AG04450 (cell line): ENCODE measurements at regions not wholly inside any gene's neighbourhood (a gene's known extent, or its start where the extent isn't known, plus 50 kb on each side); places are given as distances from the start of the nearest gene placed in this dataset.

Experiments used
- CTCF ChIA-PET: fragments of 300-600, 350-600 bp; formaldehyde crosslinking; extraction: SDS; loops from one replicate; lab custom pipeline; 2022; ENCODE audit warnings: antibody characterized with exemption, inconsistent platforms; lab: Charles Lee
- POLR2A ChIA-PET: fragments of 350-600 bp; formaldehyde crosslinking; extraction: SDS; loops from one replicate; lab custom pipeline; 2021; ENCODE audit warnings: antibody characterized with exemption, inconsistent platforms; lab: Yijun Ruan, JAX
- DNase-seq: peaks from one replicate; pipeline ENCODE4 v3.0.0-alpha.2; 2011; ENCODE audit warnings: low read depth, low spot score
- H3K27ac ChIP-seq: one replicate; pipeline ENCODE4 v1.5.1; 2012; ENCODE audit warnings: low read depth, low read length, control low read depth
- H3K27me3 ChIP-seq: one replicate; pipeline ENCODE4 v1.6.0; 2012; ENCODE audit warnings: low read length; ENCODE audit not compliant: control insufficient read depth, insufficient read depth
- H3K4me3 ChIP-seq: 2 replicates; pipeline ENCODE4 v1.5.1; 2011; ENCODE audit warnings: mild to moderate bottlenecking, low read depth, low read length, control low read depth
- H3K9me3 ChIP-seq: 2 replicates; pipeline ENCODE4 v1.5.1; 2012; ENCODE audit warnings: low read length; ENCODE audit not compliant: control insufficient read depth, insufficient read depth
- CTCF ChIP-seq: IDR thresholded peaks from 2 replicates; pipeline ENCODE4 v1.5.1; 2011; ENCODE audit warnings: low read depth, low read length, control low read depth, inconsistent platforms

GRCh38 chr1:193613041-193613440, 426.6 kb upstream of the B3GALT2 start:
- no peaks in the 10 kb centered on the region for H3K9me3 ChIP-seq
- no peak overlapping the region for H3K4me3 ChIP-seq
- ChIA-PET POLR2A (no interaction called here), CTCF (no interaction called here)
- no peak overlapping the region for H3K27ac ChIP-seq
- H3K27me3 ChIP-seq: no peaks in the 10 kb centered on the region
- no peak for TF ChIP-seq CTCF
- DNase-seq: no peak

DNA sequence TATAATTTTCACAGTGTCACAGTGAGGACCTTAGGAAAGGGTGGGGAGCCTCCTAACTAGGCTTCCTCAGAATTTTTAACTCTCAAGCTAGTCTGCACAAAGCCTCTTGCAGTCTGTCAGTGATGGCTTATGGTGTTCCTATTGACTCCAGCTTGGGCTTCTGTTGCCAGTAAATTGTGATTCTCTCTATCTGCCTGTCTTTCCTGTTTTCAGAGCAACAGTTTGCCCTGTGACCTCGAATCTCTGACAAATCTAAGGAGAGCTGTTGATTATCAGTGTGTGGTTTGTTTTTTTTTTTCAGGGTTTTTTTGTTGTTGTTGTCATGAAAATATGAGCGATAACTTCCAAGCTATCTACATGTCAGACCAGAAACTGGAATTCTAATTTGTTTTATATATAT, 423.2 kb upstream of the B3GALT2 start:
- TF ChIP-seq CTCF: no peak
- no peak overlapping the region for H3K27ac ChIP-seq
- no peaks in the 10 kb centered on the region for H3K27me3 ChIP-seq
- POLR2A ChIA-PET: no interaction called here
- CTCF ChIA-PET: no interaction called here
- no peaks in the 10 kb centered on the region for H3K9me3 ChIP-seq
- no peak overlapping the region for H3K4me3 ChIP-seq
- DNase-seq: no peak

DNA sequence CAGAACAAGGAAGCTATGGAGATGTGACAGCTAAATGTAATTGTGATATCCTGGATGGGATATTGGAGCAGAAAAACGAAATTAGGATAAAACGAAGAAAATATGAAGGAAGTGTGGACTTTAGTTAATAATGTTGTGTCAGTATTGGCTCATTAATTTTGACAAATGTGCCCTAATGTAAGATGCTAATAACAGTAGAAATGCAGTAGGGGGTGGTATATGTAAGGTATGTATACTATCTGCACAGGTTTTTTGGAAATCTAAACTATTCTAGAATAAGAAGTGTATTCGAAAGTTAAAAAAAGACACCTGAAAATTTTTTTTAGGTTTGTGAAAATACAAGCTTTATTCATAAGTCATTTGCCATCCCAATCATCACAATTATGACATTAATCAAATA, 421.4 kb upstream of the B3GALT2 start:
- DNase-seq: no peak
- H3K9me3 ChIP-seq: no peaks in the 10 kb centered on the region
- H3K27me3 ChIP-seq: no peaks in the 10 kb centered on the region
- no peak for TF ChIP-seq CTCF
- H3K4me3 ChIP-seq: no peak overlapping the region
- H3K27ac ChIP-seq: no peak overlapping the region
- ChIA-PET POLR2A (no interaction called here), CTCF (interaction anchor here (0.9 kb wide), 1 partner anchor 11 kb away, joined by 3 read pairs; no protein-coding TSS in a partner anchor)

DNA sequence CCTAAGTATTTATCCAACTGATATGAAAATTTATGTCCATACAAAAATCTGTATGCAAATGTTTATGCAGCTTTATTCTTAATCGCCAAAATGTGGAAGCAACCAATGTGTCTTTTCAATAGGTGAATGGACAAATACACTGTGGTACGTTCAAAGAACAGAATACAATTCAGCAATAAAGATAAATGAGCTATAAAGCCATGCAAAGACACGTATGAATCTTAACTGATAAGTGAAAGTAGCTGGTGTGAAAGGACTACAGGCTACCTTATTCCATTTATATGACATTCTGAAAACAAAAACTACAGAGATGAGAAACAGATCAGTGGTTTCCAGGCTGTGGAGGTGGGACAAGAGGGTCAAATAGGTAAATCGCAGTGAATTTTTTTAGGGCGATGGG, 419.6 kb upstream of the B3GALT2 start:
- Histone ChIP-seq H3K27ac (no peak overlapping the region), H3K27me3 (no peaks in the 10 kb centered on the region), H3K4me3 (no peak overlapping the region), H3K9me3 (no peaks in the 10 kb centered on the region)
- CTCF ChIA-PET: no interaction called here
- no peak for DNase-seq
- TF ChIP-seq CTCF: no peak
- POLR2A ChIA-PET: no interaction called here

GRCh38 chr1:193602705-193603104, 416.3 kb upstream of the B3GALT2 start:
- Histone ChIP-seq H3K27me3 (no peaks in the 10 kb centered on the region), H3K4me3 (no peak overlapping the region), H3K9me3 (no peaks in the 10 kb centered on the region), H3K27ac (no peak overlapping the region)
- CTCF ChIA-PET: interaction anchor here (0.5 kb wide), 1 partner anchor 172 kb away, joined by 4 read pairs; no protein-coding TSS in a partner anchor
- no peak for DNase-seq
- POLR2A ChIA-PET: no interaction called here
- TF ChIP-seq CTCF: no peak
